ENCODE measurements at regions not wholly inside any gene's neighbourhood (a gene's known extent, or its start where the extent isn't known, plus 50 kb on each side); places are given as distances from the start of the nearest gene placed in this dataset.

- CTCF ChIA-PET = no interaction called here
- FAIRE-seq = no peak
These were observed 1127.6 kb upstream of the SEL1L start for GRCh38 chr14:82661258-82661657.

More at GRCh38 chr14:82661258-82661657, 1127.6 kb upstream of the SEL1L start:
- Histone ChIP-seq H3K9me1 (replicated peaks; ENCODE audit: control insufficient read depth, extremely low read depth, insufficient read depth, low read length) (no peaks in the 10 kb centered on the region), H4K20me1 (replicated peaks; ENCODE audit: control insufficient read depth, extremely low read depth, insufficient read depth, low read length) (no peaks in the 10 kb centered on the region), H3K27me3 (ENCODE audit: control insufficient read depth in 2 of 2, insufficient read depth in 2 of 2, low read length in 2 of 2) (no peaks in the 10 kb centered on the region), H3K36me3 (ENCODE audit: control insufficient read depth in 2 of 2, extremely low read depth in 1 of 2, insufficient read depth in 2 of 2, low read length in 2 of 2) (no peaks in the 10 kb centered on the region), H3K4me1 (ENCODE audit: control insufficient read depth, extremely low read depth, insufficient read depth, low read length) (no peaks in the 10 kb centered on the region), H3K27ac (ENCODE audit: insufficient read depth, low read depth, low read length) (no peak overlapping the region), H3K4me2 (ENCODE audit: insufficient read depth, low read length) (no peak overlapping the region), H3K9ac (replicated peaks; ENCODE audit: extremely low read depth, insufficient read depth, low read length) (no peak overlapping the region), H3K79me2 (ENCODE audit: control insufficient read depth, insufficient read depth, low read length) (no peaks in the 10 kb centered on the region), H3K4me3 (replicated peaks in 1 of 3; ENCODE audit: insufficient read depth in 1 of 3, low read depth in 1 of 3, low read length in 3 of 3) (no peak overlapping the region), H2AFZ (ENCODE audit: low read depth, low read length) (no peak overlapping the region), H3K9me3 (replicated peaks; ENCODE audit: control insufficient read depth, insufficient read depth, low read length) (no peaks in the 10 kb centered on the region)
- intact Hi-C loops (cut with micrococcal nuclease) (no loop called here), dilution Hi-C loops (cut with MboI; ENCODE audit: extremely low pct_ligation_motif_present, low sequenced_read_pairs) (no loop called here)
- BruUV-seq (replicated peaks) = no TSS peak
- TF ChIP-seq CTCF (IDR thresholded peaks at IDR 0.05; ENCODE audit: extremely low read depth in 1 of 2, insufficient read depth in 1 of 2, low read depth in 1 of 2, low read length in 2 of 2) = no peak
- no peak for TF ChIP-seq POLR2A (IDR thresholded peaks at IDR 0.05; ENCODE audit: low read depth, low read length)
- no peak for TF ChIP-seq MAX (IDR thresholded peaks at IDR 0.05; ENCODE audit: insufficient read depth, insufficient read length)
- TF ChIP-seq JUN (IDR thresholded peaks at IDR 0.05; ENCODE audit: borderline replicate concordance, insufficient read depth, insufficient read length, low read depth) = no peak
- no peak for TF ChIP-seq MYC (IDR thresholded peaks at IDR 0.05; ENCODE audit: low read depth, low read length)
- no peak for DNase-seq (ENCODE audit: low read depth, low spot score)
- POLR2A ChIA-PET = no interaction called here
